ENCODE measurements at regions not wholly inside any gene's neighbourhood (a gene's known extent, or its start where the extent isn't known, plus 50 kb on each side); places are given as distances from the start of the nearest gene placed in this dataset.

DNA sequence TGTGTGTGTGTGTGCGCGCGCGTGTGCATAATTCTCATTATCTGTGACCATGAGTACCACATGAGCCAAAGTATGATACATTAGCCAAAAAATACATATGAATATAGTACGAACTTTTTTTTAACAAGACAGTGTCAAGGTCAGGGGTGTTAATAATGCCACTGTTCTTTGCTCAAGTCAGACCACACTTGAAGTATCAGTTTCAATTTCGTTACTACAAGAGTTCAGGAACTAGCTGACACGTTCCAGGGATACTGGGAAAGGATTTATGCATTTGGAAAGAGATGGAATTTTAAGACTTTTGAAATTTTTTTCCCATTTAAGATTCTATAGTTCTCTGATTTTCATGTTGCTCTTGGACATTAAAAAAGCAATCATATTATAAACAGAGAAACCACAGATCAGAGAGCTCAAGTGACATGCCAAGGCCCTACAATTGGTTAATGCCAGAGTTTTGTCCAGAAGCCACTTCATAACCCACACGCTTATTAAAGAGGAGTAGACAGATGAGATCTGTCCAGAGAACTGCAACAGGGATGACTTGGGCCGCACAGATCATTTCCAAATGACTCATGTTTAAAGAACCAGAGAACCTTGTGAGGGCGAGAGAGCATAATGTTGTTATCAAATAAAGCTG is 718.8 kb upstream of the SGCG start:
- no peak overlapping the region for H3K4me3 ChIP-seq (ENCODE audit: low read depth, low read length)
- TF ChIP-seq, protein P1, sequence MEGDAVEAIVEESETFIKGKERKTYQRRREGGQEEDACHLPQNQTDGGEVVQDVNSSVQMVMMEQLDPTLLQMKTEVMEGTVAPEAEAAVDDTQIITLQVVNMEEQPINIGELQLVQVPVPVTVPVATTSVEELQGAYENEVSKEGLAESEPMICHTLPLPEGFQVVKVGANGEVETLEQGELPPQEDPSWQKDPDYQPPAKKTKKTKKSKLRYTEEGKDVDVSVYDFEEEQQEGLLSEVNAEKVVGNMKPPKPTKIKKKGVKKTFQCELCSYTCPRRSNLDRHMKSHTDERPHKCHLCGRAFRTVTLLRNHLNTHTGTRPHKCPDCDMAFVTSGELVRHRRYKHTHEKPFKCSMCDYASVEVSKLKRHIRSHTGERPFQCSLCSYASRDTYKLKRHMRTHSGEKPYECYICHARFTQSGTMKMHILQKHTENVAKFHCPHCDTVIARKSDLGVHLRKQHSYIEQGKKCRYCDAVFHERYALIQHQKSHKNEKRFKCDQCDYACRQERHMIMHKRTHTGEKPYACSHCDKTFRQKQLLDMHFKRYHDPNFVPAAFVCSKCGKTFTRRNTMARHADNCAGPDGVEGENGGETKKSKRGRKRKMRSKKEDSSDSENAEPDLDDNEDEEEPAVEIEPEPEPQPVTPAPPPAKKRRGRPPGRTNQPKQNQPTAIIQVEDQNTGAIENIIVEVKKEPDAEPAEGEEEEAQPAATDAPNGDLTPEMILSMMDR (IDR thresholded peaks at IDR 0.05; ENCODE audit: control insufficient read depth, extremely low read depth, insufficient read depth): no peak
- DNase-seq (ENCODE audit: low read depth): no peak

DNA sequence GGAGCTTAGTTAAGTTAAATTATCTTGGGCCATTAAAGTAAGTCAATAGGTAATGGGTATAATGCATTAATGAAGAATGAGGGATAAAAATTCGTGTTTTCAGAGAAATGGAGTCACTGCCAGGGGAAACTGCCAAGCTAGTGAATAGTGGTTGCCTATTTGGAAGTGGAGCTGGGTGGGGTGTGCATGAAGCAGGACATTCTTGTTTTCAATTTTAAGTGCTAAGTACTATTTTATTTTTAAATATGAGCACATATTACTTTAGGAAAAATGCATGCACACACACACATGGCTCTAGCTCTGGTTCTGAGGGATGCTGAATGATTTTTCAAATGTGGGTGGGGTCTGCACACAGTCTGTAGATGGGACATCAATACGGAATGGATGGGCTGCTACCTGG is 717.7 kb upstream of the SGCG start:
- no peak for DNase-seq (ENCODE audit: low read depth)
- TF ChIP-seq, protein P1 (IDR thresholded peaks at IDR 0.05; ENCODE audit: control insufficient read depth, extremely low read depth, insufficient read depth): no peak
- H3K4me3 ChIP-seq (ENCODE audit: low read depth, low read length): no peak overlapping the region

DNA sequence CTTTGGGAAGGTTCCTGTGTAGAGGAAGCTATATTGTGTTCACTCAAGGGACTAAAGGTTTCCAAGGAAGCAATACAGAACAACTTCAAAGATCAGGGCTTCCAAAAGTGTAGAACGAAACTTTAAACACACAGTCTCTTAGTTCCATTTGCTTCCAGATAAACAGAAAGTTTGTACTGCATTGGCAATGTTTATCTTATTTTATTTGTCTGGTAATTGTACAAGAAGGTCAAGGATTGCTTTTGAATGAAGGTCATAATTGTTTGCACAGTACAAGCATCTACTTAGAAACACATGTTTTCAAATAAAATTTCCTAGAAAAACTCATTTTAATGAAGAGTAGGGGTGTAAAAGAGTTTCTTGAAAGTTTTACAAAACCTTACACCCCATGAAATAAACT is 712.7 kb upstream of the SGCG start:
- no peak for DNase-seq (ENCODE audit: low read depth)
- no peak overlapping the region for H3K4me3 ChIP-seq (ENCODE audit: low read depth, low read length)
- TF ChIP-seq, protein P1 (IDR thresholded peaks at IDR 0.05; ENCODE audit: control insufficient read depth, extremely low read depth, insufficient read depth): no peak

DNA sequence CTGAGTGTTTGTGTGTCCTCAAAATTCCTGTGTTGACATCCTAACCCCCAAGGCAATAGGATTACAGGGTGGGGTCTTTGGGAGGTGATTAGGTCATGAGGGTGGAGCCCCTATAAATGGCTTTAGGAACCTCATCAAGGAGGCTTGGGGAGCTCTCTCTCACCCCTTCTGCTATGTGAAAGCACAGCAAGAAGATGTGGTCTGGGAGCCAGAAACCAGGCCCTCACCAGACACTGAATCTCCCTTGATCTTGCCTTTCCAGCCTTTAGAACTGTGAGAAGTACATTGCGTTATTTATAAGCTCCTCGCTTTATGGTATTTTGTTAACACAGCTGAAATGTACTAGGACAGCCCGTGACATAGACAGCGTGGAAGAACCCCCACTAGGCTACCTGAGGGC is 712.0 kb upstream of the SGCG start:
- TF ChIP-seq, protein P1 (IDR thresholded peaks at IDR 0.05; ENCODE audit: control insufficient read depth, extremely low read depth, insufficient read depth): no peak
- no peak overlapping the region for H3K4me3 ChIP-seq (ENCODE audit: low read depth, low read length)
- no peak for DNase-seq (ENCODE audit: low read depth)

DNA sequence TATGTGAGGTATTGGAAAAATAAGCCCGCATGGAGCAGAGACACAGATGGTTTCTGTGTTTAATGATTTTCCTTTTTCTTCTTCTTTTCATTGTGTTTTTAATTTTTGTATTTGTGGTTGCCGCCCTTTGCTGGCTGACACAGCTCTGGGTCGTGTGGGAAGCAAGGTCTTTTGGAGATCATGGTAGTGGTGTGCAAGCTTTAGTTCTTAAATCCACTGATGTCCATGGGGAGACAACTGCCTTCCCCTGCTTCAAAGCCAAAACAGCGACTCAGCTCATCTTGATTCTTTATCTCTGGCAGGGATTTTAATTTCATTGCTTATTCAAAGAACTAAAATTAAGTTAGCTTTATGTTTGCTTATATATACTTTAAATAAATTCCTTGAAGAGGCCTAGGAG is 711.3 kb upstream of the SGCG start:
- H3K4me3 ChIP-seq (ENCODE audit: low read depth, low read length): no peak overlapping the region
- no peak for DNase-seq (ENCODE audit: low read depth)
- TF ChIP-seq, protein P1 (IDR thresholded peaks at IDR 0.05; ENCODE audit: control insufficient read depth, extremely low read depth, insufficient read depth): no peak

DNA sequence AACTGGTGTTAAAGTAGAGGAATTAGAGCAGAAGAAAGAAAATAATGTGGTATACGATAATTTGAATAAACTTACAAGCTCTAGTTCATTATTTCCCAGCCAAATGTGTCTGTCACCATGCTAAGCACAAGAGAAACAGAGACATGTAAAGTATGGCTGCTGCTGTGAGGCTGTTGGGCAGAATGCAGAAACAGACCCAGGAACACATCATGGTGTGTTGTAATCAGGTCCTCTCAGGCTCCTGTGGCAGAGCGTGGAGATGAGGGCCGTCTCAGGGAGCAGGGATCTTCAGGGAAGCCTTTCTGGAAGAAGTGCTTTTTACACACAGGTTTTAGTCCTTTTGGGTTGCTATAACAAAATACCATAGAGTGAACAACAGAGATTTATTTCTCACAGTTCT is 710.7 kb upstream of the SGCG start:
- TF ChIP-seq, protein P1 (IDR thresholded peaks at IDR 0.05; ENCODE audit: control insufficient read depth, extremely low read depth, insufficient read depth): no peak
- DNase-seq (ENCODE audit: low read depth): no peak

DNA sequence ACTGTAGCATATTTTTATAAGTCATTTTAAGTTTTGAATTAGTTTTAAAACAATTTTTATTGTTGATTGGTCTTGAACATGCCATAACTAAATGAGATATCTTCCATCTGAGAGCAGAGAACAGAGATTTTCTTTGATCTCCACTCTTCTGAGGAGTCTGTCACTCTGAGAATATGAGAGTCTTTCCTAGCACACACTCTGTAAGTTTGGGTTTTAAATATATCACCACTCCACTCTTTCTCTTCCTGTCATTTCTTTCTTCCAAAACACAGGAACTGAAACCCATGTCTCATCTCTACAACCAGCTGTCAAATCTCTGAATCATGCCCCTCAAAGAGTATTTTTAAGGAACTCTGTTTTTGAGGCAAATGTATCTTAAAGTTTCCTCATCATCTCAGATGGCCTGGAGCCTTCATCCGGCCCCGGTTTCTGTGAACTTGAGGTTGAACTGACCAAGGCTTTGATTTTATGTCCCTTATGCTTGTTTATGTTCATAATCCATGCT is 698.2 kb upstream of the SGCG start:
- DNase-seq (ENCODE audit: low read depth): no peak
- no peak overlapping the region for H3K4me3 ChIP-seq (ENCODE audit: low read depth, low read length)
- TF ChIP-seq, protein P1 (IDR thresholded peaks at IDR 0.05; ENCODE audit: control insufficient read depth, extremely low read depth, insufficient read depth): no peak

More for the DNA sequence above, 710.7 kb upstream of the SGCG start:
- H3K4me3 ChIP-seq (ENCODE audit: low read depth, low read length): no peak overlapping the region
